CD14-positive monocyte (primary cell): ENCODE measurements at regions not wholly inside any gene's neighbourhood (a gene's known extent, or its start where the extent isn't known, plus 50 kb on each side); places are given as distances from the start of the nearest gene placed in this dataset.

Experiments used
- DNase-seq, 3 donors: peaks; one replicate each; pipeline ENCODE4 v3.0.0-alpha.2; 2011 to 2022
- H2AFZ ChIP-seq: 2 replicates; pipeline ENCODE4 v1.6.0; 2012; ENCODE audit warnings: mild to moderate bottlenecking, low read depth, low read length, inconsistent platforms; ENCODE audit not compliant: insufficient read depth, poor library complexity, severe bottlenecking
- H3K27ac ChIP-seq, 2 donors: 1 replicate in 1 of 2; 2 replicates in 1 of 2; pipeline ENCODE4 v1.5.1; 2012 to 2013; ENCODE audit warnings: low read length in 2 of 2, control low read depth in 1 of 2, inconsistent platforms in 1 of 2, low read depth in 1 of 2, mild to moderate bottlenecking in 1 of 2
- H3K27me3 ChIP-seq, 2 donors: one replicate each; pipeline versions ENCODE4 v1.6.0 to v1.6.1; 2011 to 2013; ENCODE audit warnings: low read length in 2 of 2; ENCODE audit not compliant: control insufficient read depth in 2 of 2, insufficient read depth in 2 of 2
- H3K36me3 ChIP-seq, 2 donors: replicated peaks in 1 of 2; 1 replicate in 1 of 2; 2 replicates in 1 of 2; pipeline versions ENCODE4 v1.5.1 to v1.6.1; 2012 to 2013; ENCODE audit warnings: low read length in 2 of 2, control low read depth in 1 of 2, inconsistent platforms in 1 of 2, mild to moderate bottlenecking in 1 of 2; ENCODE audit not compliant: insufficient read depth in 2 of 2, control insufficient read depth in 1 of 2
- H3K4me1 ChIP-seq, 2 donors: 1 replicate in 1 of 2; 2 replicates in 1 of 2; pipeline versions ENCODE4 v1.5.1 to v1.6.1; 2012 to 2013; ENCODE audit warnings: low read length in 2 of 2, control low read depth in 1 of 2, inconsistent platforms in 1 of 2, mild to moderate bottlenecking in 1 of 2, moderate library complexity in 1 of 2; ENCODE audit not compliant: insufficient read depth in 2 of 2, control insufficient read depth in 1 of 2
- H3K4me2 ChIP-seq: replicated peaks from 2 replicates; pipeline ENCODE3; 2012; ENCODE audit warnings: low read length, moderate library complexity, mild to moderate bottlenecking; ENCODE audit not compliant: poor library complexity, severe bottlenecking; ENCODE audit errors: extremely low read depth
- H3K4me3 ChIP-seq, 3 experiments: fragments of 200-600 bp in 1 of 3; sonication (generic) in 1 of 3; replicated peaks in 1 of 3; 1 replicate in 2 of 3; 2 replicates in 1 of 3; pipeline ENCODE4 v1.5.1; 2011 to 2013; ENCODE audit warnings: low read length in 3 of 3, mild to moderate bottlenecking in 3 of 3, control low read depth in 2 of 3, low read depth in 2 of 3, inconsistent platforms in 1 of 3, moderate library complexity in 1 of 3
- H3K79me2 ChIP-seq: 2 replicates; pipeline ENCODE4 v1.6.0; 2012; ENCODE audit warnings: mild to moderate bottlenecking, control low read depth, inconsistent platforms, low read length, moderate library complexity; ENCODE audit not compliant: insufficient read depth
- H3K9ac ChIP-seq: 2 replicates; pipeline ENCODE4 v1.6.0; 2017; ENCODE audit warnings: low read length, mild to moderate bottlenecking; ENCODE audit not compliant: insufficient read depth, poor library complexity, severe bottlenecking
- H3K9me3 ChIP-seq, 2 donors: replicated peaks in 1 of 2; 1 replicate in 1 of 2; 2 replicates in 1 of 2; pipeline versions ENCODE4 v1.5.1 to v1.6.1; 2012 to 2013; ENCODE audit warnings: low read length in 2 of 2, control low read depth in 1 of 2; ENCODE audit not compliant: control insufficient read depth in 1 of 2, insufficient read depth in 1 of 2
- H4K20me1 ChIP-seq: 2 replicates; pipeline ENCODE4 v1.6.0; 2012; ENCODE audit warnings: mild to moderate bottlenecking, low read length, control low read depth, moderate library complexity; ENCODE audit not compliant: insufficient read depth
- H3K27ac Mint-ChIP-seq, 7 donors: one replicate each; pipeline ENCODE4 v1.8.0; 2020; ENCODE audit warnings: mild to moderate bottlenecking in 7 of 7, mixed read lengths in 7 of 7, moderate library complexity in 6 of 7, inconsistent platforms in 2 of 7
- H3K27me3 Mint-ChIP-seq, 3 donors: one replicate each; pipeline ENCODE4 v1.8.0; 2021 to 2022; ENCODE audit warnings: low read depth in 3 of 3, mild to moderate bottlenecking in 3 of 3, mixed read lengths in 3 of 3, moderate library complexity in 3 of 3, inconsistent platforms in 1 of 3
- H3K36me3 Mint-ChIP-seq, 2 donors: one replicate each; pipeline ENCODE4 v1.8.0; 2020; ENCODE audit warnings: mixed read lengths in 2 of 2, inconsistent platforms in 1 of 2, mild to moderate bottlenecking in 1 of 2
- H3K4me1 Mint-ChIP-seq: one replicate; pipeline ENCODE4 v1.8.0; 2020; ENCODE audit warnings: mild to moderate bottlenecking, mixed read lengths
- H3K4me3 Mint-ChIP-seq, 2 donors: one replicate each; pipeline ENCODE4 v1.8.0; 2020; ENCODE audit warnings: mild to moderate bottlenecking in 2 of 2, mixed read lengths in 2 of 2, moderate library complexity in 1 of 2
- H3K9me3 Mint-ChIP-seq, 7 donors: one replicate each; pipeline ENCODE4 v1.8.0; 2020 to 2022; ENCODE audit warnings: mixed read lengths in 7 of 7, mild to moderate bottlenecking in 6 of 7, moderate library complexity in 6 of 7, inconsistent platforms in 2 of 7
- WGBS: methylation state at CpG from one replicate; pipeline ENCODE4 v1.1.5; 2013; ENCODE audit warnings: missing lambda C conversion rate; ENCODE audit not compliant: insufficient coverage; 5-methylcytosine and 5-hydroxymethylcytosine counted together
- intact Hi-C, 2 donors: fragments of 100-400 bp; cut with micrococcal nuclease; formaldehyde crosslinking; loops; one replicate each; pipeline versions ENCODE4 v1.15.0 to v1.15.1; 2023
- TF ChIP-seq, protein P1 (sequence below): fragments of 200-600 bp; IDR thresholded peaks from one replicate; pipeline ENCODE4 v1.8.0; 2022; ENCODE audit warnings: antibody characterized with exemption, mild to moderate bottlenecking

GRCh38 chr4:173752610-173753230, 222.7 kb upstream of the HAND2 start:
- H3K4me3 ChIP-seq = no peak overlapping the region
- DNase-seq = peak; percentile 3 to 22 (median 10)
- H3K27me3 ChIP-seq = no peaks in the 10 kb centered on the region
- Mint-ChIP-seq H3K36me3 (no peaks in the 10 kb centered on the region), H3K4me3 (no peak overlapping the region), H3K27me3 (peaks cover 0 to 6% (median 1%) of the 10 kb centered on the region in 3 donors), H3K27ac (no peak overlapping the region), H3K9me3 (no peaks in the 10 kb centered on the region), H3K4me1 (no peaks in the 10 kb centered on the region)
- H4K20me1 ChIP-seq = no peaks in the 10 kb centered on the region
- no peak overlapping the region for H2AFZ ChIP-seq
- H3K4me1 ChIP-seq = no peaks in the 10 kb centered on the region
- WGBS = no CpG with 5 or more reads among the region's 7 CpGs
- TF ChIP-seq, protein P1, sequence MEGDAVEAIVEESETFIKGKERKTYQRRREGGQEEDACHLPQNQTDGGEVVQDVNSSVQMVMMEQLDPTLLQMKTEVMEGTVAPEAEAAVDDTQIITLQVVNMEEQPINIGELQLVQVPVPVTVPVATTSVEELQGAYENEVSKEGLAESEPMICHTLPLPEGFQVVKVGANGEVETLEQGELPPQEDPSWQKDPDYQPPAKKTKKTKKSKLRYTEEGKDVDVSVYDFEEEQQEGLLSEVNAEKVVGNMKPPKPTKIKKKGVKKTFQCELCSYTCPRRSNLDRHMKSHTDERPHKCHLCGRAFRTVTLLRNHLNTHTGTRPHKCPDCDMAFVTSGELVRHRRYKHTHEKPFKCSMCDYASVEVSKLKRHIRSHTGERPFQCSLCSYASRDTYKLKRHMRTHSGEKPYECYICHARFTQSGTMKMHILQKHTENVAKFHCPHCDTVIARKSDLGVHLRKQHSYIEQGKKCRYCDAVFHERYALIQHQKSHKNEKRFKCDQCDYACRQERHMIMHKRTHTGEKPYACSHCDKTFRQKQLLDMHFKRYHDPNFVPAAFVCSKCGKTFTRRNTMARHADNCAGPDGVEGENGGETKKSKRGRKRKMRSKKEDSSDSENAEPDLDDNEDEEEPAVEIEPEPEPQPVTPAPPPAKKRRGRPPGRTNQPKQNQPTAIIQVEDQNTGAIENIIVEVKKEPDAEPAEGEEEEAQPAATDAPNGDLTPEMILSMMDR = peak; percentile 64
- no peak overlapping the region for H3K9ac ChIP-seq
- intact Hi-C loops = no loop called here
- no peaks in the 10 kb centered on the region for H3K36me3 ChIP-seq
- no peaks in the 10 kb centered on the region for H3K9me3 ChIP-seq
- no peak overlapping the region for H3K4me2 ChIP-seq
- H3K27ac ChIP-seq = no peak overlapping the region
- no peaks in the 10 kb centered on the region for H3K79me2 ChIP-seq

- no peaks in the 10 kb centered on the region for H3K79me2 ChIP-seq
- H3K27ac Mint-ChIP-seq = no peak overlapping the region
- no peaks in the 10 kb centered on the region for H3K36me3 Mint-ChIP-seq
- H3K27ac ChIP-seq = no peak overlapping the region
- H3K36me3 ChIP-seq = no peaks in the 10 kb centered on the region
- no peak overlapping the region for H3K4me2 ChIP-seq
- H3K27me3 Mint-ChIP-seq = peaks cover 0 to 4% (median 1%) of the 10 kb centered on the region in 3 donors
- H3K4me1 ChIP-seq = no peaks in the 10 kb centered on the region
- WGBS = no CpG with 5 or more reads among the region's 1 CpG
- no peaks in the 10 kb centered on the region for H3K9me3 ChIP-seq
- H3K4me3 Mint-ChIP-seq = no peak overlapping the region
- H3K27me3 ChIP-seq = no peaks in the 10 kb centered on the region
- peaks cover 0 to 2% (median 0%) of the 10 kb centered on the region in 7 donors for H3K9me3 Mint-ChIP-seq
- TF ChIP-seq, protein P1 = no peak
- no peak overlapping the region for H2AFZ ChIP-seq
- H3K4me3 ChIP-seq = no peak overlapping the region
- H3K4me1 Mint-ChIP-seq = no peaks in the 10 kb centered on the region
- no peak for DNase-seq
- H3K9ac ChIP-seq = no peak overlapping the region
- no peaks in the 10 kb centered on the region for H4K20me1 ChIP-seq
- intact Hi-C loops = no loop called here
Observed at GRCh38 chr4:173748353-173748752, 218.3 kb upstream of the HAND2 start.
